K562 (cell line): ENCODE measurements at regions not wholly inside any gene's neighbourhood (a gene's known extent, or its start where the extent isn't known, plus 50 kb on each side); places are given as distances from the start of the nearest gene placed in this dataset.

Source experiments
- ATAC-seq: fragments of 200-7000 bp; cut with Tn5 transposase; 3 replicates; pipeline ENCODE4 v1.9.1; 2020; ENCODE audit warnings: moderate library complexity
- BruUV-seq: library from RNA; stranded (reverse); fragments of 400-500 nt; replicated peaks from 2 replicates; lab custom pipeline; 2021; lab: Mats Ljungman, UMichigan
- CTCF ChIA-PET: fragments of 300-600 bp; formaldehyde crosslinking; extraction: SDS; loops from one replicate; lab custom pipeline; 2021; ENCODE audit warnings: low intra/inter-chr PET ratio; lab: Yijun Ruan, JAX
- POLR2A ChIA-PET: fragments of 300-600, 350-650 bp; sonication (Branson Sonifier 250); formaldehyde crosslinking; extraction: SDS; loops from one replicate; lab custom pipeline; 2021; ENCODE audit warnings: antibody characterized with exemption, inconsistent platforms; lab: Yijun Ruan, JAX
- DNase-seq, 4 experiments: peaks; one replicate each; pipeline versions ENCODE4 v3.0.0 to v3.0.0-alpha.2; 2011 to 2018; ENCODE audit warnings: low spot score in 3 of 4, mixed read lengths in 3 of 4; ENCODE audit errors: extremely low read depth in 1 of 4
- FAIRE-seq: peaks from 2 replicates; lab custom pipeline; 2011; peaks lifted over from hg19 to GRCh38; lab: Jason Lieb, UNC
- H2AFZ ChIP-seq: 2 replicates; pipeline ENCODE4 v1.6.0; 2011; ENCODE audit warnings: low read depth, low read length, control low read depth, inconsistent platforms
- H3K27ac ChIP-seq: fragments of 200-600 bp; 3 replicates; pipeline ENCODE4 v1.8.0; 2011; ENCODE audit warnings: low read depth, mild to moderate bottlenecking, control low read depth, inconsistent platforms, low read length, moderate library complexity, mixed read lengths; ENCODE audit errors: extremely low read depth
- H3K27me3 ChIP-seq, 2 experiments: fragments of 300-600 bp in 1 of 2; 2 replicates in 1 of 2; 3 replicates in 1 of 2; pipeline versions ENCODE4 v1.6.0 to v1.8.0; 2011; ENCODE audit warnings: inconsistent platforms in 2 of 2, low read length in 2 of 2, mild to moderate bottlenecking in 1 of 2, mixed read lengths in 1 of 2, moderate library complexity in 1 of 2; ENCODE audit not compliant: control insufficient read depth in 2 of 2, insufficient read depth in 2 of 2
- H3K36me3 ChIP-seq: fragments of 300-600 bp; 3 replicates; pipeline ENCODE4 v1.8.0; 2011; ENCODE audit warnings: mild to moderate bottlenecking, low read length, inconsistent platforms; ENCODE audit not compliant: control insufficient read depth, insufficient read depth
- H3K4me1 ChIP-seq, 2 experiments: fragments of 200-600 bp in 1 of 2; replicated peaks in 1 of 2; 2 replicates in 1 of 2; 3 replicates in 1 of 2; pipeline versions ENCODE4 v1.5.1 to v1.8.0; 2011; ENCODE audit warnings: inconsistent platforms in 2 of 2, low read length in 2 of 2, mild to moderate bottlenecking in 1 of 2, mixed read lengths in 1 of 2, moderate library complexity in 1 of 2; ENCODE audit not compliant: control insufficient read depth in 2 of 2, insufficient read depth in 2 of 2
- H3K4me2 ChIP-seq: 2 replicates; pipeline ENCODE4 v1.6.1; 2011; ENCODE audit warnings: low read length, control low read depth, inconsistent platforms, mixed read lengths; ENCODE audit not compliant: insufficient read depth
- H3K4me3 ChIP-seq: fragments of 200-600 bp; sonication (generic), shearing (Covaris generic); 2 replicates; pipeline ENCODE4 v1.5.1; 2016; ENCODE audit warnings: control low read depth, inconsistent platforms
- H3K79me2 ChIP-seq: fragments of 200-600 bp; 3 replicates; pipeline ENCODE4 v1.8.0; 2011; ENCODE audit warnings: low read length, inconsistent platforms; ENCODE audit not compliant: control insufficient read depth, insufficient read depth
- H3K9ac ChIP-seq, 2 experiments: 2 replicates each; pipeline versions ENCODE4 v1.6.0 to v1.6.1; 2011; ENCODE audit warnings: low read depth in 2 of 2, low read length in 2 of 2, control low read depth in 1 of 2, inconsistent platforms in 1 of 2, mild to moderate bottlenecking in 1 of 2, mixed read lengths in 1 of 2; ENCODE audit not compliant: insufficient read depth in 1 of 2
- H3K9me1 ChIP-seq: one replicate; pipeline ENCODE4 v1.6.0; 2011; ENCODE audit warnings: inconsistent platforms, mild to moderate bottlenecking, low read length, moderate library complexity; ENCODE audit not compliant: control insufficient read depth, insufficient read depth
- H3K9me3 ChIP-seq: replicated peaks from 2 replicates; pipeline ENCODE4 v1.5.1; 2011; ENCODE audit warnings: low read depth, low read length, inconsistent platforms; ENCODE audit not compliant: control insufficient read depth, insufficient read depth
- H4K20me1 ChIP-seq: replicated peaks from 2 replicates; pipeline ENCODE4 v1.6.1; 2011; ENCODE audit warnings: low read length, inconsistent platforms, mixed read lengths; ENCODE audit not compliant: control insufficient read depth, insufficient read depth
- ATF6 ChIP-seq: sonication (generic); formaldehyde crosslinking; IDR thresholded peaks from 2 replicates; pipeline ENCODE4 v1.4.0; 2020; ENCODE audit warnings: mild to moderate bottlenecking, missing genetic modification reagents
- BRCA1 ChIP-seq, 2 experiments: fragments of 450-650 bp in 1 of 2; sonication (generic) in 1 of 2; formaldehyde crosslinking in 1 of 2; IDR thresholded peaks; 2 replicates each; pipeline versions ENCODE4 v1.5.0 to v1.6.1; 2017 to 2020; ENCODE audit warnings: mild to moderate bottlenecking in 1 of 2, missing genetic modification reagents in 1 of 2
- CAMTA2 ChIP-seq: fragments of 250-450 bp; sonication (Bioruptor Pico); conservative IDR thresholded peaks from 2 replicates; pipeline ENCODE4 v1.5.1; 2022
- GTF2B ChIP-seq: IDR thresholded peaks from 2 replicates; pipeline ENCODE4 v1.6.1; 2011; ENCODE audit not compliant: insufficient read length; ENCODE audit errors: extremely low read depth
- MTA2 ChIP-seq: fragments of 450-650 bp; IDR thresholded peaks from 2 replicates; pipeline ENCODE4 v1.6.1; 2016; ENCODE audit warnings: low read depth
- MTA3 ChIP-seq: fragments of 450-650 bp; formaldehyde crosslinking; IDR thresholded peaks from 2 replicates; pipeline ENCODE4 v1.6.1; 2017; ENCODE audit warnings: mild to moderate bottlenecking, borderline replicate concordance
- PML ChIP-seq: IDR thresholded peaks from 2 replicates; pipeline ENCODE4 v1.6.1; 2012; ENCODE audit warnings: low read length, inconsistent platforms
- RBM22 ChIP-seq: fragments of 200-400 bp; formaldehyde crosslinking; IDR thresholded peaks from 2 replicates; pipeline ENCODE4 v1.6.1; 2018; ENCODE audit warnings: low read length, low read depth; ENCODE audit not compliant: poor library complexity, severe bottlenecking
- SMARCA5 ChIP-seq: fragments of 450-650 bp; IDR thresholded peaks from 2 replicates; pipeline ENCODE4 v1.6.1; 2016
- ZC3H4 ChIP-seq: sonication (generic); formaldehyde crosslinking; IDR thresholded peaks from 2 replicates; pipeline ENCODE4 v1.9.0; 2021; ENCODE audit warnings: missing genetic modification reagents, borderline replicate concordance
- ZNF23 ChIP-seq: fragments of 250-450 bp; sonication (Bioruptor Pico); IDR thresholded peaks from 2 replicates; pipeline ENCODE4 v1.4.0; 2020; ENCODE audit warnings: mild to moderate bottlenecking
- ZNF239 ChIP-seq: fragments of 250-450 bp; sonication (Bioruptor Pico); IDR thresholded peaks from 2 replicates; pipeline ENCODE4 v1.4.0; 2020; ENCODE audit warnings: mild to moderate bottlenecking
- ZNF282 ChIP-seq: sonication (generic); formaldehyde crosslinking; IDR thresholded peaks from 2 replicates; pipeline ENCODE4 v1.8.1; 2023; ENCODE audit warnings: missing genetic modification reagents
- ZNF507 ChIP-seq: conservative IDR thresholded peaks from 2 replicates; pipeline ENCODE4 v1.6.1; 2017; ENCODE audit warnings: missing genetic modification characterization, missing compliant biosample characterization
- ZZZ3 ChIP-seq: fragments of 450-650 bp; IDR thresholded peaks from 2 replicates; pipeline ENCODE4 v1.6.1; 2016; ENCODE audit warnings: antibody characterized with exemption, mild to moderate bottlenecking, moderate library complexity
- whole genome bisulfite sequencing: fragments of 100-300 bp; shearing (Covaris generic); methylation state at CpG from one replicate; pipeline ENCODE4 v1.1.6; 2016; ENCODE audit warnings: low coverage, mixed read lengths; ENCODE audit not compliant: insufficient coverage; ENCODE audit errors: missing lambda C conversion rate; 5-methylcytosine and 5-hydroxymethylcytosine counted together
- in situ Hi-C: fragments of 300-500 bp; cut with MboI; formaldehyde crosslinking; loops from 4 replicates; pipeline ENCODE4 v1.15.0; 2018; ENCODE audit warnings: inconsistent platforms, mixed read lengths
- intact Hi-C: fragments of 100-400 bp; cut with micrococcal nuclease; formaldehyde crosslinking; loops from 2 replicates; pipeline ENCODE4 v1.14.2; 2022
- TF ChIP-seq, protein P1 (sequence below): sonication (generic); formaldehyde crosslinking; IDR thresholded peaks from 2 replicates; pipeline ENCODE4 v1.8.1; 2023; ENCODE audit warnings: mild to moderate bottlenecking, missing genetic modification reagents

- no peak for FAIRE-seq
These were observed 155.1 kb upstream of the CCL2 start for GRCh38 chr17:34099859-34100515.

More at GRCh38 chr17:34099859-34100515, 155.1 kb upstream of the CCL2 start:
- CTCF ChIA-PET: no interaction called here
- BruUV-seq: no TSS peak
- POLR2A ChIA-PET: no interaction called here
- no peak for TF ChIP-seq ZC3H4 (CRISPR knock-in tag)
- TF ChIP-seq RBM22: no peak
- TF ChIP-seq ZNF239 (CRISPR knock-in tag): no peak
- no peak for TF ChIP-seq PML
- TF ChIP-seq MTA2: no peak
- TF ChIP-seq SMARCA5: no peak
- no peak for TF ChIP-seq ZNF23
- no peak for TF ChIP-seq ATF6 (CRISPR knock-in tag)
- TF ChIP-seq, protein P1, sequence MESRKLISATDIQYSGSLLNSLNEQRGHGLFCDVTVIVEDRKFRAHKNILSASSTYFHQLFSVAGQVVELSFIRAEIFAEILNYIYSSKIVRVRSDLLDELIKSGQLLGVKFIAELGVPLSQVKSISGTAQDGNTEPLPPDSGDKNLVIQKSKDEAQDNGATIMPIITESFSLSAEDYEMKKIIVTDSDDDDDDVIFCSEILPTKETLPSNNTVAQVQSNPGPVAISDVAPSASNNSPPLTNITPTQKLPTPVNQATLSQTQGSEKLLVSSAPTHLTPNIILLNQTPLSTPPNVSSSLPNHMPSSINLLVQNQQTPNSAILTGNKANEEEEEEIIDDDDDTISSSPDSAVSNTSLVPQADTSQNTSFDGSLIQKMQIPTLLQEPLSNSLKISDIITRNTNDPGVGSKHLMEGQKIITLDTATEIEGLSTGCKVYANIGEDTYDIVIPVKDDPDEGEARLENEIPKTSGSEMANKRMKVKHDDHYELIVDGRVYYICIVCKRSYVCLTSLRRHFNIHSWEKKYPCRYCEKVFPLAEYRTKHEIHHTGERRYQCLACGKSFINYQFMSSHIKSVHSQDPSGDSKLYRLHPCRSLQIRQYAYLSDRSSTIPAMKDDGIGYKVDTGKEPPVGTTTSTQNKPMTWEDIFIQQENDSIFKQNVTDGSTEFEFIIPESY (CRISPR knock-in tag): no peak
- no peak for TF ChIP-seq BRCA1 (IDR thresholded peaks at IDR 0.05)
- no peak for TF ChIP-seq BRCA1 (CRISPR knock-in tag; IDR thresholded peaks at IDR 0.05)
- no peak for TF ChIP-seq ZNF507 (tag)
- no peak for TF ChIP-seq CAMTA2 (CRISPR knock-in tag)
- no peak for TF ChIP-seq ZZZ3
- TF ChIP-seq MTA3: no peak
- TF ChIP-seq ZNF282 (CRISPR knock-in tag): no peak
- no peak for TF ChIP-seq GTF2B
- in situ Hi-C loops: no loop called here
- 0% methylated on average over 8 of the region's 8 CpGs for WGBS
- Histone ChIP-seq H2AFZ (no peak overlapping the region), H3K27ac (no peak overlapping the region), H3K4me2 (no peak overlapping the region), H3K9me3 (no peaks in the 10 kb centered on the region), H3K36me3 (no peaks in the 10 kb centered on the region), H3K9me1 (no peaks in the 10 kb centered on the region), H3K27me3 (no peaks in the 10 kb centered on the region), H3K4me3 (no peak overlapping the region), H4K20me1 (no peaks in the 10 kb centered on the region), H3K9ac (no peak overlapping the region), H3K79me2 (no peaks in the 10 kb centered on the region), H3K4me1 (no peaks in the 10 kb centered on the region)
- intact Hi-C loops: no loop called here
- no peak for DNase-seq
- ATAC-seq: no peak
